ENCODE measurements at regions not wholly inside any gene's neighbourhood (a gene's known extent, or its start where the extent isn't known, plus 50 kb on each side); places are given as distances from the start of the nearest gene placed in this dataset.

GRCh38 chr18:68330658-68331057 is 384.2 kb downstream of the TMX3 start:
- intact Hi-C loops (cut with DNase I; ENCODE audit: low total_unique reads): no loop called here
- TF ChIP-seq POLR2A (IDR thresholded peaks at IDR 0.05) (no peak), CTCF (IDR thresholded peaks at IDR 0.05) (no peak)
- DNase-seq (ENCODE audit: low spot score in 2 of 2): no peak
- no peak overlapping the region for H3K4me3 ChIP-seq (ENCODE audit: low read depth, poor library complexity, severe bottlenecking)

GRCh38 chr18:68323921-68324320 is 391.0 kb downstream of the TMX3 start:
- TF ChIP-seq POLR2A (IDR thresholded peaks at IDR 0.05): no peak
- no peak for TF ChIP-seq CTCF (IDR thresholded peaks at IDR 0.05)
- no peak overlapping the region for H3K4me3 ChIP-seq (ENCODE audit: low read depth, poor library complexity, severe bottlenecking)
- intact Hi-C loops (cut with DNase I; ENCODE audit: low total_unique reads): loop anchor here (5.0 kb wide), 1 partner anchor 1622 kb away; no protein-coding TSS in a partner anchor
- DNase-seq (ENCODE audit: low spot score in 2 of 2): no peak

GRCh38 chr18:68316636-68317035 is 398.3 kb downstream of the TMX3 start:
- no peak overlapping the region for H3K4me3 ChIP-seq (ENCODE audit: low read depth, poor library complexity, severe bottlenecking)
- WGBS, 2 donors: 37 to 40% methylated on average over 3 of the region's 3 CpGs
- intact Hi-C loops (cut with DNase I; ENCODE audit: low total_unique reads): no loop called here
- TF ChIP-seq POLR2A (IDR thresholded peaks at IDR 0.05) (no peak), CTCF (IDR thresholded peaks at IDR 0.05) (no peak)
- DNase-seq (ENCODE audit: low spot score in 2 of 2): no peak

GRCh38 chr18:68314403-68314802 is 400.5 kb downstream of the TMX3 start:
- H3K4me3 ChIP-seq (ENCODE audit: low read depth, poor library complexity, severe bottlenecking): no peak overlapping the region
- intact Hi-C loops (cut with DNase I; ENCODE audit: low total_unique reads): no loop called here
- 55 to 60% methylated on average over 4 of the region's 4 CpGs for WGBS, 2 donors
- TF ChIP-seq CTCF (IDR thresholded peaks at IDR 0.05) (no peak), POLR2A (IDR thresholded peaks at IDR 0.05) (no peak)
- DNase-seq (ENCODE audit: low spot score in 2 of 2): no peak

GRCh38 chr18:68301441-68301840 is 413.5 kb downstream of the TMX3 start:
- WGBS, 2 donors: 78 to 79% methylated on average over 3 of the region's 3 CpGs
- intact Hi-C loops (cut with DNase I; ENCODE audit: low total_unique reads): no loop called here
- TF ChIP-seq CTCF (IDR thresholded peaks at IDR 0.05) (no peak), POLR2A (IDR thresholded peaks at IDR 0.05) (no peak)
- DNase-seq (ENCODE audit: low spot score in 2 of 2): no peak
- H3K4me3 ChIP-seq (ENCODE audit: low read depth, poor library complexity, severe bottlenecking): no peak overlapping the region

GRCh38 chr18:68299906-68300305 is 415.0 kb downstream of the TMX3 start:
- no peak for DNase-seq (ENCODE audit: low spot score in 2 of 2)
- 80 to 87% methylated on average over 3 of the region's 3 CpGs for WGBS, 2 donors
- intact Hi-C loops (cut with DNase I; ENCODE audit: low total_unique reads): no loop called here
- no peak for TF ChIP-seq POLR2A (IDR thresholded peaks at IDR 0.05)
- H3K4me3 ChIP-seq (ENCODE audit: low read depth, poor library complexity, severe bottlenecking): no peak overlapping the region
